Thyroid gland (tissue), 4 donors: ENCODE measurements at regions not wholly inside any gene's neighbourhood (a gene's known extent, or its start where the extent isn't known, plus 50 kb on each side); places are given as distances from the start of the nearest gene placed in this dataset.

ENCODE experiments used
- DNase-seq, 2 donors: peaks; one replicate each; pipeline ENCODE4 v3.0.0-alpha.2; 2019
- H3K27ac ChIP-seq, 3 donors: fragments of 200-600 bp; sonication (generic); 1 replicate in 2 of 3; 2 replicates in 1 of 3; pipeline ENCODE4 v1.5.1; 2016 to 2019; ENCODE audit warnings: mild to moderate bottlenecking in 1 of 3, moderate library complexity in 1 of 3
- H3K27me3 ChIP-seq: fragments of 200-600 bp; sonication (generic); one replicate; pipeline ENCODE4 v1.5.1; 2019
- H3K36me3 ChIP-seq, 2 donors: fragments of 200-600 bp; sonication (generic); one replicate each; pipeline ENCODE4 v1.5.1; 2016 to 2019
- H3K4me1 ChIP-seq, 2 donors: fragments of 200-600 bp; sonication (generic); one replicate each; pipeline ENCODE4 v1.5.1; 2017 to 2019
- H3K4me3 ChIP-seq, 3 donors: fragments of 200-600 bp; sonication (generic); replicated peaks in 1 of 3; 1 replicate in 2 of 3; 2 replicates in 1 of 3; pipeline ENCODE4 v1.5.1; 2016; ENCODE audit warnings: mild to moderate bottlenecking in 1 of 3
- H3K9me3 ChIP-seq: fragments of 200-600 bp; sonication (generic); one replicate; pipeline ENCODE4 v1.5.1; 2017
- CTCF ChIP-seq, 6 experiments: fragments of 200-600 bp in 3 of 6; fragments of 450-650 bp in 3 of 6; sonication (generic) in 3 of 6; IDR thresholded peaks; one replicate each; pipeline ENCODE4 v1.5.1; 2016 to 2019; ENCODE audit warnings: antibody characterized with exemption in 6 of 6, mild to moderate bottlenecking in 2 of 6, inconsistent platforms in 1 of 6, moderate library complexity in 1 of 6
- POLR2A ChIP-seq, 2 donors: fragments of 450-650 bp; IDR thresholded peaks; one replicate each; pipeline ENCODE4 v1.6.1; 2017; ENCODE audit warnings: antibody characterized with exemption in 2 of 2, mild to moderate bottlenecking in 2 of 2, moderate library complexity in 1 of 2
- WGBS, 2 donors: methylation state at CpG; one replicate each; pipeline ENCODE4 v1.1.5; 2017; 5-methylcytosine and 5-hydroxymethylcytosine counted together
- intact Hi-C: fragments of 100-400 bp; cut with DNase I; formaldehyde crosslinking; loops from one replicate; pipeline ENCODE4 v1.15.1; 2023

- no peaks in the 10 kb centered on the region for H3K27me3 ChIP-seq
- no peak overlapping the region for H3K4me3 ChIP-seq
- no peaks in the 10 kb centered on the region for H3K4me1 ChIP-seq
- H3K36me3 ChIP-seq, result no peaks in the 10 kb centered on the region
- H3K9me3 ChIP-seq, result no peaks in the 10 kb centered on the region
- DNase-seq, result no peak
- no peak overlapping the region for H3K27ac ChIP-seq
- TF ChIP-seq CTCF (IDR thresholded peaks at IDR 0.05) (no peak), POLR2A (IDR thresholded peaks at IDR 0.05) (no peak)
- intact Hi-C loops, result no loop called here
Observed at GRCh38 chr3:26245236-26245635, 377.3 kb upstream of the LRRC3B start.

- no peak for TF ChIP-seq POLR2A (IDR thresholded peaks at IDR 0.05)
- TF ChIP-seq CTCF (IDR thresholded peaks at IDR 0.05), result no peak
- no peaks in the 10 kb centered on the region for H3K36me3 ChIP-seq
- no peaks in the 10 kb centered on the region for H3K27me3 ChIP-seq
- no peak overlapping the region for H3K27ac ChIP-seq
- WGBS, 2 donors, result 92 to 96% methylated on average over 2 of the region's 2 CpGs
- DNase-seq, result no peak
- intact Hi-C loops, result no loop called here
- H3K4me1 ChIP-seq, result no peaks in the 10 kb centered on the region
- no peak overlapping the region for H3K4me3 ChIP-seq
- no peaks in the 10 kb centered on the region for H3K9me3 ChIP-seq
Observed at GRCh38 chr3:26246901-26247300, 375.7 kb upstream of the LRRC3B start.

GRCh38 chr3:26247712-26248111 is 374.9 kb upstream of the LRRC3B start:
- no peak for DNase-seq
- intact Hi-C loops, result no loop called here

GRCh38 chr3:26252001-26252400 is 370.6 kb upstream of the LRRC3B start:
- Histone ChIP-seq H3K4me1 (no peaks in the 10 kb centered on the region), H3K27me3 (no peaks in the 10 kb centered on the region), H3K9me3 (no peaks in the 10 kb centered on the region), H3K27ac (no peak overlapping the region), H3K36me3 (no peaks in the 10 kb centered on the region), H3K4me3 (no peak overlapping the region)
- WGBS, 2 donors, result 92 to 96% methylated on average over 4 of the region's 4 CpGs
- intact Hi-C loops, result no loop called here
- TF ChIP-seq POLR2A (IDR thresholded peaks at IDR 0.05) (no peak), CTCF (IDR thresholded peaks at IDR 0.05) (no peak)
- DNase-seq, result no peak

More at GRCh38 chr3:26247712-26248111, 374.9 kb upstream of the LRRC3B start:
- Histone ChIP-seq H3K27me3 (no peaks in the 10 kb centered on the region), H3K9me3 (no peaks in the 10 kb centered on the region), H3K4me1 (no peaks in the 10 kb centered on the region), H3K27ac (no peak overlapping the region), H3K4me3 (no peak overlapping the region), H3K36me3 (no peaks in the 10 kb centered on the region)
- TF ChIP-seq POLR2A (IDR thresholded peaks at IDR 0.05) (no peak), CTCF (IDR thresholded peaks at IDR 0.05) (no peak)
- 51 to 57% methylated on average over 3 of the region's 3 CpGs for WGBS, 2 donors

GRCh38 chr3:26256224-26256623 is 366.3 kb upstream of the LRRC3B start:
- DNase-seq, result no peak
- Histone ChIP-seq H3K27me3 (no peaks in the 10 kb centered on the region), H3K27ac (no peak overlapping the region), H3K4me3 (no peak overlapping the region), H3K4me1 (no peaks in the 10 kb centered on the region), H3K36me3 (no peaks in the 10 kb centered on the region), H3K9me3 (no peaks in the 10 kb centered on the region)
- WGBS, 2 donors, result 92 to 97% methylated on average over 3 of the region's 3 CpGs
- intact Hi-C loops, result no loop called here
- no peak for TF ChIP-seq CTCF (IDR thresholded peaks at IDR 0.05)
- TF ChIP-seq POLR2A (IDR thresholded peaks at IDR 0.05), result no peak
